ENCODE measurements at regions not wholly inside any gene's neighbourhood (a gene's known extent, or its start where the extent isn't known, plus 50 kb on each side); places are given as distances from the start of the nearest gene placed in this dataset.
A peak's percentile ranks its signal among the peaks of the same experiment; 100 is the strongest.
"Not testable (repeated sequence)": the region's sequence is repeated elsewhere in the genome, so short reads cannot be mapped to it uniquely, and the experiment has no call there.

DNA sequence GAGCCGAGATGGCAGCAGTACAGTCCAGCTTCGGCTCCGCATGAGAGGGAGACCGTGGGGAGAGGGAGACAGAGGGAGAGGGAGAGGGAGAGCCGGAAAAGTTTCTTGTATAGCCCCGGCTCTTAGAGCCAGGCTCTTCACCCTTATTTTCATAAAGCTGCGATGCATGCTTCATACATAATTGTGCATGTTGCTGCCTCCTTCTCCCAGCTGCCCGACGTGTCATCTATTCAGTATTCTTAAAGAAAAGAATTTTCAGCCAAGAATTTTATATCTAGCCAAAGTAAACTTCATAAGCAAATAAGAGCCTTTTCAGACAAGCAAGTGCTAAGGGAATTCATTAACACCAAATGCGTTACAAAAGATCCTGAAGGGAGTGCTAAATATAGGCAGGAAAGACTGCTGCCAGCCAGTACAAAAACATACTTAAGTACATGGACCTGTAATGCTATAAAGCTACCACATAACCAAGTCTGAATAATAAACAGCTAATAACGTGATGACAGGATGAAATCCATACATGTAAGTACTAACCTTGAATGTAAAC is 219.8 kb upstream of the CXADR start:
- not testable (repeated sequence) for DNase-seq (ENCODE audit: low read depth)

DNA sequence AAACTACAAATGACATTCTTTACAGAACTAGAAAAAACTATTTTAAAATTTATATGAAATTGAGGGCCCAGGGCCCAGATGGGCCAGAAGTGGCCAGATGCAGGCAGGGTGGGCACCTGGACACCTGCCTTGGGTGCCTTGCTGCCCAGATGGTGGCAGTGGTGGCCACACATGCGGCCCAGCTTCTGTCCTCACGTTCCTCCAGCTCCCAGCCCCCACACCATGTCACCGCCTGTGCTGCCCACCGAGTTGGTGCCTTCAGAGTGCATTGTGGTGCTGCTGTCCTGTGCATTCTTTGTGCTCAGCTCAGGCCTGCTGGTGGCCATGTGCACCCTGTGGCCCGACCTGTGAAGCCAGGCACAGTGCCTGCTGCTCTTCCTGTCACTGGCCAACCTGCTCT is 216.8 kb upstream of the CXADR start:
- no peak for DNase-seq (ENCODE audit: low read depth)

DNA sequence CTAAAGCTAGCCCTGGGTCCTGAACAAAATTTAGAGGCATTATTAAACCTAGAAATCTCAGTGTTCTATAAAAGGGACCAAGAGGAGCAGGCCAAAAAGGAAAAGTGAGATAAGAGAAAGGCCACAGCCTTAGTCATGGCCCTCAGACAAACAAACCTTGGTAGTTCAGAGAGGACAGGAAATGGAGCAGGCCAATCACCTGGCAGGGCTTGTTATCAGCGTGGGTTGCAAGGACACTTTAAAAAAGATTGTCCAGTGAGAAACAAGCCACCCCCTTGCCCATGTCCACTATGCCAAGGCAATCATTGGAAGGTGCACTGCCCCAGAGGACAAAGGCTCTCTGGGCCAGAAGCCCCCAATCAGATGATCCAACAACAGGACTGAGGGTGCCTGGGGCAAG is 213.3 kb upstream of the CXADR start:
- DNase-seq (ENCODE audit: low read depth), result not testable (repeated sequence)

DNA sequence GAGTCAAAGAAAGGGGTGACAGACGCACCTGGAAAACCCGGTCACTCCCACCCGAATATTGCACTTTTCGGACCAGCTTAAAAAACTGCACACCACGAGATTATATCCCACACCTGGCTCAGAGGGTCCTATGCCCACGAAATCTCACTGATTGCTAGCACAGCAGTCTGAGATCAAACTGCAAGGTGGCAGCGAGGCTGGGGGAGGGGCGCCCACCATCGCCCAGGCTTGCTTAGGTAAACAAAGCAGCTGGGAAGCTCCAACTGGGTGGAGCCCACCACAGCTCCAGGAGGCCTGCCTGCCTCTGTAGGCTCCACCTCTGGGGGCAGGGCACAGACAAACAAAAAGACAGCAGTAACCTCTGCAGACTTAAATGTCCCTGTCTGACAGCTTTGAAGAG is 185.1 kb upstream of the CXADR start:
- not testable (repeated sequence) for DNase-seq (ENCODE audit: low read depth)

GRCh38 chr21:17334484-17334883 is 178.4 kb upstream of the CXADR start:
- DNase-seq (ENCODE audit: low read depth), result no peak

DNA sequence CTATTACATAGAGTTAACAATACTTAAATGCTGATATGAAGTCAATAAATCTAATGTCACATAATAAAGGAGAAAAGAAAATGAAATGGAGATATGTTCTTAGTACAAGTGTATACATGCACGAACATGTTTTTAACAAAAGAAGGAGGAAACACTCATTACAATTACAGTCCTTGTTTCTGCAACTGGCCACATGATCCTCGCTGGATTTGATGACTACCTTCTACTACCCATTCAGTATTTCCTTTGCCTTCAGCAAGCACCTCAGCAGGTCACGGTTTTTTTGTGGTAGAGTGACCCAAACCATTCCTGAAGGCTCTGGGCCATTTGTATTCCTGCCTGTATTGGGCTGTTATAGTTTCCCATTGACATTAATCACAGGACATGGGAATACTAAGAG is 172.8 kb upstream of the CXADR start:
- no peak for DNase-seq (ENCODE audit: low read depth)

DNA sequence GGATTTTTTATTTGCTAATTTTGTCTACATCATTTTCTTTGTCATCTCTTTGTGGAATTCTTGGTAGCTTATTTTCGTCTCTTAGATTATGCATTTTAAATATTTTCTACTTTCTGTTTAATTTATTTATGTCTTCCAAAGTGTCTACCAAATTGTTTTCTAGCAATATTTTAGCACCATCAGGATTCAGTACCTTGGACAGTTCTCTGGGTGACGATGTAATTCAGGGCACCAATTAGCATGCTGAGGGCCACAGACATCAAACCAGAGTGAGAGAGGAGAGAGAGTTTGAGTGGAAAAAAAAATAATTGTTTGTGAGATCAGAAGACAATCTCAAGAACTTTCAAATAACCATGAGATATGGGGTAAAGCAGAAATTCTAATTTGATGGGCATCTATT is 169.8 kb upstream of the CXADR start:
- no peak for DNase-seq (ENCODE audit: low read depth)

DNA sequence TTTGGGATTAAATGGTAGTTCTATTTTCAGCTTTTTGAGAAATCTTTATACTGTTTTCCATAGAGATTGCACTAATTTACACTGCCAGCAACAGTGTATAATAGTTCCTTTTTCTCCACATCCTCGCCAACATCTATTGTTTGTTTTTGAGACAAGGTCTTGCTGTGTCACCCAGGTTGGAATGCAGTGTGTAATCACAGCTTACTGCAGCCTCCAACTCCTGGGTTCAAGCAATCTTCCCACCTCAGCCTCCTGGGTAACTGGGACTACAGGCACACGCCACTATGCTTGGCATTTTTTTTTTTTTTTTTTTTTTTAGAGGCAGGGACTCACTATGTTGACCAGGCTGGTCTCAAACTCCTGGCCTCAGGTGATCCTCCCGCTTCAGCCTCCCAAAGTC is 164.5 kb upstream of the CXADR start:
- DNase-seq (ENCODE audit: low read depth), result no peak

DNA sequence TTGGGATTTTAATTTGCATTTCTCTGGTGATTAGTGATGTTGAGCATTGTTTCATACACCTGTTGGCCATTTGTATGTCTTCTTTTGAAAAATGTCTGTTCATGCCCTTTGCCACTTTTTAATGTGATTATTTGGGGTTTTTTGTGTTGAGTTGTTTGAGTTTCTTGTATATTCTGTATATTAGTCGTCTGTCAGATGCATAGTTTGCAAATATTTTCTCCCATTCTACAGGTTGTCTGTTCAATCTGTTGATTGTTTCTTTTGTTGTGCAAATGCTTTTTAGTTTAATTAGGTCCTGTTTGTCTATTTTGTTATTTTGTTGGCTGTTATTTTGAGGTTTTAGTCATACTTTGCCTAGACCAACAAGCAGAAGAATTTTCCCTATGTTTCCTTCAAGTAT is 164.0 kb upstream of the CXADR start:
- DNase-seq (ENCODE audit: low read depth), result no peak

DNA sequence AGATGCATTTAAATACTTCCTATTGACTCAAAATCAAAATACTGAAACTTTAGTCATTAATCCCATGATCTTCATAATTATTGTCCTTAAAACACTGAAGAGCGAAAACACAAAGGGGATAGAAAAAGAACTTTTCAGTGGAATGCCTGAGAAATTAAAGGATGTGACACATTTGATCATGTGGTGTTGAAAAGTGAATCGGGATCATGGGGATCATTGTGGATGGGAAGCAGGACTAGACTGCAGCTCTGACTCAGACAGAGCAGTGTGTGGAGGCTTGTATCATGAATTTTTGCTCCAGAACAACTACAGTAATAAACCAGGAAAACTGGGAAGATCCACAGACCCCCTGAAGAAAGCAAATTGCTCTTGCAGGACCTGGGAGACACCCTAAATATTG is 161.1 kb upstream of the CXADR start:
- no peak for DNase-seq (ENCODE audit: low read depth)

DNA sequence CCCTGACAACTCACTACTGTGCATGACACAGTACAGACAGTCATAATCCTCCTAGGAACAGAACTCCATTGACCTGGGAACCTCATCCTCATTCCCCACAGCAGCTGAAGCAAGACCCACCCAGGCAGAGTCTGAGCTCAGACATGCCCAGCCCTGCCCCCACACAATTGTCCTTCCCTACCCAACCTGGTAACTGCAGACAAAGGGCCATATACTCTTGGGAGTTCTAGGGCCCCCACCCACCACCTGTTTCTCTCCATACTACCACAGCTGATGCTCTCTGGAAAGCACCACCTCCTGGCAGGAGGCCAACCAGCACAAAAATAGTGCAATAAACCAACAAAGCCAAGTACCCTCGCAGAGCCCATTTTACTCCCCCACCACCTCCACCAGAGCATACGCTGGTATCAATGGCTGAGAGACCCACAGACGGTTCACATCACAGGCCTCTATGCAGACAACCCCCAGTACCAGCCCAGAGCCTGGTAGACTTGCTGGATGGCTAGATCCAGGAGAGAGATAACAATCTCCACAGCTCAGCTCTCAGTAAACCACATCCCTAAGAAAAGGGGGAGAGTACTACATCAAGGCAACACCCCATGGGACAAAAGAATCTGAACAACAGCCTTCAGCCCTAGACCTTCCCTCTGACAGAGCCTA is 159.7 kb upstream of the CXADR start:
- DNase-seq (ENCODE audit: low read depth), result no peak

- DNase-seq (ENCODE audit: low read depth), result no peak
Measured at GRCh38 chr21:17359781-17360180, 153.1 kb upstream of the CXADR start.

DNA sequence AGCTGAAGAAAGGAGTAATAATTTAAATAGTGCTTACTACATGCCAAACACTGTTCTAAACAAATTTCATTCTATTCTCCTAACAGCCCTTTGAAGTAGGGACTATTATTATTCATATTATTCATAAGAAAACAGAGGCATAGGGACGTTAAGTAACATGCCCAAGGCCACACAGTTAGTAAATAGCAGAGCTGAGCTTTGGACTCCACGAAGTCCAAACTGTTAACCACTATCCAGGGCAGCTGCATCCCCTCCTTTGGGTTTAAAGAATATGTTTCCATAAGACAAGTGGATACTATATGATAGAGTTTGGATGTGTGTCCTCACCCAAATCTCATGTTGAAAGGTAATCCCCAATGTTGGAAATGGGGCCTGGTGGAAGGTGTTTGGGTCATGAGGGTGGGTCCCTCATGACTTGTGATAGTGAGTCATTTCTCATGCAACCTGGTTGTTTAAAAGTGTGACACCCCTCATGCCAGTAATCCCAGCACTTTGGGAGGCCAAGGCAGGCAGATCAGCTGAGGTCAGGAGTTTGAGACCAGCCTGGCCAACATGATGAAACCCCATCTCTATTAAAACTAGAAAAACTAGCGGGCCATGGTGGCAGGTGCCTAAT is 144.0 kb upstream of the CXADR start:
- DNase-seq (ENCODE audit: low read depth), result no peak

DNA sequence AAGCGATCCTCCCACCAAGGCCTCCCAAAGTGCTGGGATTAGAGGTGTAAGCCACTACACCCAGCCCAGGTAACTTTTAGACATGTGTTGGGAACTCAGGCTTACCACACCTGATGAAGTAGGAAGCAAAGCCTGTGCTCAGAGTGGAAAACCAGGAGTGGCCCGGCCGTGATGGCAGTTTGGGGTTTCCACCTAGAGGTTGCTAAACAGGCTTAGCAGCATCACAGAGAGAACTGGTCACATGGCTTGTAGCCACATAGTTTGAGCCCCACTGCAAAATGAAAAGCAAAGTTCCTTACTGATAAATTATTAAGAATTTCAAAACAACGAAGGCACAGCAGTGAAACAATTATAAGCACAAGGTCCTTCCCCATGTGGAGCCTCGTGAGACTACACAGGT is 142.6 kb upstream of the CXADR start:
- no peak for DNase-seq (ENCODE audit: low read depth)

DNA sequence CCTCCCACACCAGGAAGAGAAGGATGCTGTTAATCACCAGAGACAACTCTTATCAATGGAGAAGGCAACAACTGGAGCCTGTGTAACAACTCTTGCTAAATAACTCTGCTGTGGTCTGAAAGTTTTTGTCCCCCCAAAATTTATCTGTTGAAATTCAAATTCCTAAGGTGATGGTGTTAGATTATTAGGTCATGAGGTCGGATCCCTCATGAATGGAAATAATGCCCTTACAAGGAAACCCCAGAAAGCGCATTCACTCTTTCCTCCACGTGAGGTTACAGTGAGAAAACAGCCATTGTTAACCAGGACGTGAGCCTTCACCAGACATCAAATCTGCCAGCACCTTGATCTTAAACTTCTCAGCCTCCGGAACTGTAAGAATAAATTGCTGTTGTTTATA is 141.9 kb upstream of the CXADR start:
- DNase-seq (ENCODE audit: low read depth), result no peak

DNA sequence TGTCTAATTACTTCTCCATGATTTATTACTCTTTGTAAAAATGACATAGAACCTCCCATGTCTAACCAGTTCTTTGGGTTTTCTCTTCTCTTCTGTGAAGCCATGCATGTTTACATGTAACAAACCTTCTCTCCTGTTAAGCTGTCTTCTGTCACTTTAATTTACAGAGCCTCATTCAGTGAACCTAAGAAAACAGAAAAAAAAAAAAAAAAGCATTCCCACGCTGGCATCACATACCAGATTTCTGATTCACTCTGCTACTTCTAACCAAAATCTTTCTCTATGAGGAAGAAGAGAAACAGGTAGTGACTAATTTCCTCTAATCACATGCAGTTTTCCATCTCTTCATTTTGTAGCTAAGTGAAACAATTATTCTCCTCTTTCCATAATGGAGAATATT is 141.4 kb upstream of the CXADR start:
- DNase-seq (ENCODE audit: low read depth), result no peak

DNA sequence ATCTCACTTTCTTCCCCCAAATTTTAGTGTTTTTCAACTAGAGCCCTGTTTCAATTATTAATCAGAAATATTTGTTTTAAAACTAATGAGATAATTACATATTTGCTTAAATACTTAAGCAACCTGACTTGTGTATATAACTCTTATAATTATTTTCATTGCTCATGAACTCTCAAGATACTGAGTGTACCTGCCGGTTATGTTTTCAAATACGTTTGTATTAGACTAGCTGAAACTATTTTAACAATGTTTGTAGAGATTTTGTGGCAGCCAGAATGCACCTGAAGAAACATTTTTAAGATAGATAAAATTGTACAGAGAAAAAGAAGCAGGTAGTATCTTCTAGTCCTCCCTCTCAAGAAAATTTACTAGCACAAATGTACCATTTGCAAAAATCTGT is 140.6 kb upstream of the CXADR start:
- no peak for DNase-seq (ENCODE audit: low read depth)

- DNase-seq (ENCODE audit: low read depth), result no peak
Measured at GRCh38 chr21:17386498-17386897, 126.3 kb upstream of the CXADR start.

DNA sequence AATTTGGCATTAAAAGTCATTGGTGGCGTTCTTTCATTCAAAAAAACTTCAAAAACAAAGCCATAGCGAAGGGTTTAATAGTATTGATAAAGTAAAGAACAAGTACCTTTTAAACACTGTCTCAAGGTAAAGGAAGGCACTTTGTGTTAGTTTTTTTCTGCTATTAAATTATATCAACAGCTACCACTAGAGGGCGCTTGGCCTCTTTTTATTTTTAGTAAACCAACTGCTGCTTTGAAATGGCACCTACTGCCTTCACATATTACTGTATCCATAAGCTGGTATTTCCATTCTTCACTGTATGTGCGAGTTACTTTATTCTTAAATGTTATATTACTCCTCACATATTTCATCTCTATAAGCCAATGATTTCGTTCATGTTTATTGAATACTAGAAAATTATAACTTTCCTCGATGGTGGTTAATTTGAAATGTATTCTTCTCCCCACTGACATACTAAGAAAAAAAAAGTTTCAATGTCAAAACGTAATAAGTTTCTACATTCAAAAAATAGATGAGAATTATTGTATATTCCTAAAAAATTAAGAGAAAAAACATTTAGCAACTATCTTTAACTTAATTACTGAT is 125.7 kb upstream of the CXADR start:
- peak; percentile 35 for DNase-seq (ENCODE audit: low read depth)

DNA sequence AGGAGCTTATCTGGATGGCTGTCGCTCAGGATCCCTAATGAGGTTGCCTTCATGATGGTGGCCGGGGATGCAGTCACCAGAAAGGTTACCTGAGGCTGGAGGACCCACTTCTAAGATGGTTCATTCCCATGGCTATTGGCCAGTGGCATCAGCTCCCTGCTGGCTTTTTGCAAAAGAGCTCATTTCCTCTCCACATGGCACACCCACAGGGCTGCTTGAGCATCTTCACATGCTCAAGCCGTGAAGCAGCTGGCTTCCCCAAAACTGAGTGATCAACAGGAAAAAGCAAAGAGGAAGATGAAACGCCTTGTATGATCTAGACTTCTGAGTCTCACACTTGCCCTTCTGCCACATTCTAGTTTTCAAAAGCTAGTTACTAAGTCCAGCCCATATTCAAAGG is 124.6 kb upstream of the CXADR start:
- DNase-seq (ENCODE audit: low read depth), result no peak

GRCh38 chr21:17389311-17389710 is 123.5 kb upstream of the CXADR start:
- no peak for DNase-seq (ENCODE audit: low read depth)

- DNase-seq (ENCODE audit: low read depth), result no peak
Measured at GRCh38 chr21:17390569-17390968, 122.3 kb upstream of the CXADR start.

- DNase-seq (ENCODE audit: low read depth), result no peak
Measured at GRCh38 chr21:17391811-17392340, 121.0 kb upstream of the CXADR start.
